Memory B cell (primary cell): ENCODE measurements at regions not wholly inside any gene's neighbourhood (a gene's known extent, or its start where the extent isn't known, plus 50 kb on each side); places are given as distances from the start of the nearest gene placed in this dataset.

Source experiments
- ATAC-seq: fragments of 150-1000 bp; cut with Tn5 transposase; 2 replicates; pipeline ENCODE4 v1.10.0; 2021; ENCODE audit warnings: low read depth, mild to moderate bottlenecking, moderate library complexity
- DNase-seq, 2 donors: peaks; one replicate each; pipeline ENCODE4 v3.0.0; 2022; ENCODE audit warnings: low spot score in 2 of 2
- H3K27ac Mint-ChIP-seq: one replicate; pipeline ENCODE4 v1.8.0; 2022; ENCODE audit warnings: mild to moderate bottlenecking, moderate library complexity, mixed read lengths
- H3K27me3 Mint-ChIP-seq: one replicate; pipeline ENCODE4 v1.8.0; 2022; ENCODE audit warnings: mixed read lengths
- H3K36me3 Mint-ChIP-seq: one replicate; pipeline ENCODE4 v1.8.0; 2022; ENCODE audit warnings: mild to moderate bottlenecking, mixed read lengths
- H3K4me1 Mint-ChIP-seq: one replicate; pipeline ENCODE4 v1.8.0; 2022; ENCODE audit warnings: mixed read lengths
- H3K4me3 Mint-ChIP-seq: one replicate; pipeline ENCODE4 v1.8.0; 2022; ENCODE audit warnings: mild to moderate bottlenecking, moderate library complexity, mixed read lengths
- H3K9me3 Mint-ChIP-seq: one replicate; pipeline ENCODE4 v1.8.0; 2022; ENCODE audit warnings: mixed read lengths

- H3K4me3 Mint-ChIP-seq = no peak overlapping the region
- H3K36me3 Mint-ChIP-seq = no peaks in the 10 kb centered on the region
- H3K4me1 Mint-ChIP-seq = no peaks in the 10 kb centered on the region
- ATAC-seq (no peak), DNase-seq (no peak)
- H3K27ac Mint-ChIP-seq = no peak overlapping the region
- peaks cover 6% of the 10 kb centered on the region for H3K9me3 Mint-ChIP-seq
- no peaks in the 10 kb centered on the region for H3K27me3 Mint-ChIP-seq
Observed at GRCh38 chr4:132513491-132513890, 635.6 kb upstream of the PCDH10 start.

GRCh38 chr4:132526652-132527051, 622.4 kb upstream of the PCDH10 start:
- no peaks in the 10 kb centered on the region for H3K9me3 Mint-ChIP-seq
- H3K27me3 Mint-ChIP-seq = no peaks in the 10 kb centered on the region
- no peak overlapping the region for H3K4me3 Mint-ChIP-seq
- no peaks in the 10 kb centered on the region for H3K4me1 Mint-ChIP-seq
- DNase-seq (no peak), ATAC-seq (no peak)
- H3K36me3 Mint-ChIP-seq = no peaks in the 10 kb centered on the region
- H3K27ac Mint-ChIP-seq = no peak overlapping the region

- DNase-seq (no peak), ATAC-seq (no peak)
- H3K9me3 Mint-ChIP-seq = no peaks in the 10 kb centered on the region
- H3K36me3 Mint-ChIP-seq = no peaks in the 10 kb centered on the region
- H3K4me3 Mint-ChIP-seq = no peak overlapping the region
- H3K27me3 Mint-ChIP-seq = no peaks in the 10 kb centered on the region
- no peaks in the 10 kb centered on the region for H3K4me1 Mint-ChIP-seq
- H3K27ac Mint-ChIP-seq = no peak overlapping the region
Observed at GRCh38 chr4:132527817-132528216, 621.3 kb upstream of the PCDH10 start.

- DNase-seq = no peak
- no peaks in the 10 kb centered on the region for H3K4me1 Mint-ChIP-seq
- no peak for ATAC-seq
- H3K27ac Mint-ChIP-seq = no peak overlapping the region
- no peak overlapping the region for H3K4me3 Mint-ChIP-seq
- H3K27me3 Mint-ChIP-seq = no peaks in the 10 kb centered on the region
- no peaks in the 10 kb centered on the region for H3K9me3 Mint-ChIP-seq
- H3K36me3 Mint-ChIP-seq = no peaks in the 10 kb centered on the region
Observed at GRCh38 chr4:132530861-132531260, 618.2 kb upstream of the PCDH10 start.

- Mint-ChIP-seq H3K27me3 (no peaks in the 10 kb centered on the region), H3K36me3 (no peaks in the 10 kb centered on the region), H3K9me3 (peaks cover 8% of the 10 kb centered on the region), H3K4me1 (no peaks in the 10 kb centered on the region), H3K4me3 (no peak overlapping the region), H3K27ac (no peak overlapping the region)
- ATAC-seq (no peak), DNase-seq (no peak)
Observed at GRCh38 chr4:132540268-132540667, 608.8 kb upstream of the PCDH10 start.

- H3K4me1 Mint-ChIP-seq = no peaks in the 10 kb centered on the region
- H3K36me3 Mint-ChIP-seq = no peaks in the 10 kb centered on the region
- H3K27me3 Mint-ChIP-seq = no peaks in the 10 kb centered on the region
- DNase-seq = no peak
- no peak overlapping the region for H3K27ac Mint-ChIP-seq
- H3K4me3 Mint-ChIP-seq = no peak overlapping the region
- peaks cover 8% of the 10 kb centered on the region for H3K9me3 Mint-ChIP-seq
- no peak for ATAC-seq
Observed at GRCh38 chr4:132540797-132541196, 608.3 kb upstream of the PCDH10 start.

GRCh38 chr4:132542228-132542627, 606.9 kb upstream of the PCDH10 start:
- no peak for ATAC-seq
- no peaks in the 10 kb centered on the region for H3K36me3 Mint-ChIP-seq
- no peaks in the 10 kb centered on the region for H3K27me3 Mint-ChIP-seq
- no peaks in the 10 kb centered on the region for H3K4me1 Mint-ChIP-seq
- no peak overlapping the region for H3K4me3 Mint-ChIP-seq
- no peak overlapping the region for H3K27ac Mint-ChIP-seq
- H3K9me3 Mint-ChIP-seq = peaks cover 8% of the 10 kb centered on the region
- no peak for DNase-seq

GRCh38 chr4:132548463-132548862, 600.6 kb upstream of the PCDH10 start:
- Mint-ChIP-seq H3K27ac (no peak overlapping the region), H3K36me3 (no peaks in the 10 kb centered on the region), H3K9me3 (peaks cover 3% of the 10 kb centered on the region), H3K4me3 (no peak overlapping the region), H3K27me3 (no peaks in the 10 kb centered on the region), H3K4me1 (no peaks in the 10 kb centered on the region)
- ATAC-seq = no peak
- DNase-seq = no peak

GRCh38 chr4:132556316-132556715, 592.8 kb upstream of the PCDH10 start:
- no peaks in the 10 kb centered on the region for H3K4me1 Mint-ChIP-seq
- peaks cover 3% of the 10 kb centered on the region for H3K9me3 Mint-ChIP-seq
- no peak for DNase-seq
- H3K36me3 Mint-ChIP-seq = no peaks in the 10 kb centered on the region
- ATAC-seq = no peak
- H3K27me3 Mint-ChIP-seq = no peaks in the 10 kb centered on the region
- no peak overlapping the region for H3K27ac Mint-ChIP-seq
- H3K4me3 Mint-ChIP-seq = no peak overlapping the region

GRCh38 chr4:132557660-132558059, 591.4 kb upstream of the PCDH10 start:
- Mint-ChIP-seq H3K4me1 (no peaks in the 10 kb centered on the region), H3K27ac (no peak overlapping the region), H3K27me3 (no peaks in the 10 kb centered on the region), H3K4me3 (no peak overlapping the region), H3K36me3 (no peaks in the 10 kb centered on the region), H3K9me3 (peaks cover 1% of the 10 kb centered on the region)
- DNase-seq (no peak), ATAC-seq (no peak)

GRCh38 chr4:132564920-132565319, 584.2 kb upstream of the PCDH10 start:
- Mint-ChIP-seq H3K9me3 (peaks cover 4% of the 10 kb centered on the region), H3K27me3 (no peaks in the 10 kb centered on the region), H3K4me1 (no peaks in the 10 kb centered on the region), H3K36me3 (no peaks in the 10 kb centered on the region), H3K27ac (no peak overlapping the region), H3K4me3 (no peak overlapping the region)
- DNase-seq (no peak), ATAC-seq (no peak)

GRCh38 chr4:132565542-132565941, 583.6 kb upstream of the PCDH10 start:
- Mint-ChIP-seq H3K4me3 (no peak overlapping the region), H3K9me3 (peaks cover 4% of the 10 kb centered on the region), H3K27me3 (no peaks in the 10 kb centered on the region), H3K27ac (no peak overlapping the region), H3K4me1 (no peaks in the 10 kb centered on the region), H3K36me3 (no peaks in the 10 kb centered on the region)
- ATAC-seq (no peak), DNase-seq (no peak)

- no peak overlapping the region for H3K4me3 Mint-ChIP-seq
- DNase-seq (no peak), ATAC-seq (no peak)
- no peaks in the 10 kb centered on the region for H3K36me3 Mint-ChIP-seq
- H3K27me3 Mint-ChIP-seq = no peaks in the 10 kb centered on the region
- H3K4me1 Mint-ChIP-seq = no peaks in the 10 kb centered on the region
- peaks cover 1% of the 10 kb centered on the region for H3K9me3 Mint-ChIP-seq
- H3K27ac Mint-ChIP-seq = no peak overlapping the region
Observed at GRCh38 chr4:132572210-132572609, 576.9 kb upstream of the PCDH10 start.

GRCh38 chr4:132587626-132588025, 561.5 kb upstream of the PCDH10 start:
- H3K9me3 Mint-ChIP-seq = peaks cover 3% of the 10 kb centered on the region
- no peak overlapping the region for H3K27ac Mint-ChIP-seq
- no peaks in the 10 kb centered on the region for H3K36me3 Mint-ChIP-seq
- DNase-seq = no peak
- no peak overlapping the region for H3K4me3 Mint-ChIP-seq
- no peaks in the 10 kb centered on the region for H3K27me3 Mint-ChIP-seq
- ATAC-seq = no peak
- H3K4me1 Mint-ChIP-seq = no peaks in the 10 kb centered on the region

GRCh38 chr4:132592340-132592739, 556.8 kb upstream of the PCDH10 start:
- no peak overlapping the region for H3K4me3 Mint-ChIP-seq
- no peaks in the 10 kb centered on the region for H3K36me3 Mint-ChIP-seq
- no peak overlapping the region for H3K27ac Mint-ChIP-seq
- DNase-seq (no peak), ATAC-seq (no peak)
- peaks cover 4% of the 10 kb centered on the region for H3K9me3 Mint-ChIP-seq
- no peaks in the 10 kb centered on the region for H3K27me3 Mint-ChIP-seq
- H3K4me1 Mint-ChIP-seq = no peaks in the 10 kb centered on the region

- peaks cover 4% of the 10 kb centered on the region for H3K9me3 Mint-ChIP-seq
- no peak for DNase-seq
- H3K4me1 Mint-ChIP-seq = no peaks in the 10 kb centered on the region
- no peak overlapping the region for H3K27ac Mint-ChIP-seq
- H3K36me3 Mint-ChIP-seq = no peaks in the 10 kb centered on the region
- H3K27me3 Mint-ChIP-seq = no peaks in the 10 kb centered on the region
- ATAC-seq = no peak
- no peak overlapping the region for H3K4me3 Mint-ChIP-seq
Observed at GRCh38 chr4:132592850-132593249, 556.2 kb upstream of the PCDH10 start.
